ENCODE measurements at regions not wholly inside any gene's neighbourhood (a gene's known extent, or its start where the extent isn't known, plus 50 kb on each side); places are given as distances from the start of the nearest gene placed in this dataset.

DNA sequence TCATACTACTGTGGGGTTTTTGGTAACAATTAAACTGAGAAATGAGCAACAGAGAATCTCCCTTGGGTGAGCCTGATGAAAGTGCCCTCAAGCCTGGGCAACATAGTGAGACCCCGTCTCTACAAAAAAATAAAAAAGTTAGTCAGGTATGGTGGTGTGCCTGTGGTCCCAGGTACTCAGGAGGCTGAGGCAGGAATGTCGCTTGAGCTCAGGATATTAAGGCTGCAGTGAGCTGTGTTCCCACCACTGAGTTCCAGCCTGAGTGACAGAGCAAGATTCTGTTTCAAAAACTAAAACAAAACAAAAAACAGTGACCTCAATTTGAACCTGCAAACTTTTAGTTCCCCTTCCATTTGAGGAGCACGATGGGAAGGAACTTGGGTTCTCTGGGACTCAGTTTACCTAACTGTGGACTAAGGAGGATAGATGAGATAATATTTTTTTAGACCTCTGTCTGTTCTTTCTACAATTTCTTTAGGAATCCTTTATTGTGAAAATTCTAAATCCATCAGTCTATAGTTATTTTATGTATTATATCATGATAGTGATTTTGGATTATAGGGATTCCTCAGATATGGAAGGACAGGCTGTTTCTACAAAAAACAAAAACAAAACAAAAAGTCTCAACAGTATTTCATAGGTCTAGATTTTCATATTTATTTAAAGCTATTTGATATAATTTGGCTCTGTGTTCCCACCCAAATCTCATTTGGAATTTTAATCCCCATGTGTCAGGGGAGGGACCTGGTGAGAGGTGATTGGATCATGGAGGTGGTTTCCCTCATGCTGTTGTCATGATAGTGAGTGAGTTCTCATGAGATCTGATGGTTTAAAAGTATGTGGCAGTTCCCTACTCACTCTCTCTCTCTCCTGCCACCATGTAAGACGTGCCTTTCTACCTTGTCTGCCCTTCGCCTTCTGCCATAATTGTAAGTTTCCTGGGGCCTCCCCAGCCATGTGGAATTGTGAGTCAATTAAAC, 178.6 kb downstream of the MYCN start:
- H3K9me3 Mint-ChIP-seq (ENCODE audit: insufficient read depth), result no peaks in the 10 kb centered on the region
- TF ChIP-seq, protein P1, sequence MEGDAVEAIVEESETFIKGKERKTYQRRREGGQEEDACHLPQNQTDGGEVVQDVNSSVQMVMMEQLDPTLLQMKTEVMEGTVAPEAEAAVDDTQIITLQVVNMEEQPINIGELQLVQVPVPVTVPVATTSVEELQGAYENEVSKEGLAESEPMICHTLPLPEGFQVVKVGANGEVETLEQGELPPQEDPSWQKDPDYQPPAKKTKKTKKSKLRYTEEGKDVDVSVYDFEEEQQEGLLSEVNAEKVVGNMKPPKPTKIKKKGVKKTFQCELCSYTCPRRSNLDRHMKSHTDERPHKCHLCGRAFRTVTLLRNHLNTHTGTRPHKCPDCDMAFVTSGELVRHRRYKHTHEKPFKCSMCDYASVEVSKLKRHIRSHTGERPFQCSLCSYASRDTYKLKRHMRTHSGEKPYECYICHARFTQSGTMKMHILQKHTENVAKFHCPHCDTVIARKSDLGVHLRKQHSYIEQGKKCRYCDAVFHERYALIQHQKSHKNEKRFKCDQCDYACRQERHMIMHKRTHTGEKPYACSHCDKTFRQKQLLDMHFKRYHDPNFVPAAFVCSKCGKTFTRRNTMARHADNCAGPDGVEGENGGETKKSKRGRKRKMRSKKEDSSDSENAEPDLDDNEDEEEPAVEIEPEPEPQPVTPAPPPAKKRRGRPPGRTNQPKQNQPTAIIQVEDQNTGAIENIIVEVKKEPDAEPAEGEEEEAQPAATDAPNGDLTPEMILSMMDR (IDR thresholded peaks at IDR 0.05), result no peak
- no peak for TF ChIP-seq EZH2 (IDR thresholded peaks at IDR 0.05; ENCODE audit: borderline replicate concordance, insufficient read depth, low read depth, low read length, poor library complexity, severe bottlenecking)
- H3K27me3 Mint-ChIP-seq, result no peaks in the 10 kb centered on the region
- no peaks in the 10 kb centered on the region for H3K4me1 ChIP-seq (ENCODE audit: control insufficient read depth in 2 of 2, insufficient read depth in 2 of 2, low read length in 2 of 2)
- intact Hi-C loops (cut with micrococcal nuclease), result no loop called here
- no peak overlapping the region for H3K27ac Mint-ChIP-seq
- ATAC-seq (ENCODE audit: low read depth) (no peak), DNase-seq (no peak)
- H3K4me1 Mint-ChIP-seq, result no peaks in the 10 kb centered on the region
- no peak overlapping the region for H3K9ac ChIP-seq (ENCODE audit: low read length)
- WGBS (ENCODE audit: insufficient coverage), result 100% methylated on average over 1 of the region's 5 CpGs
- H2AFZ ChIP-seq (ENCODE audit: insufficient read depth, low read depth, low read length, poor library complexity, severe bottlenecking), result no peak overlapping the region
- no peaks in the 10 kb centered on the region for H3K36me3 ChIP-seq (replicated peaks in 1 of 2; ENCODE audit: control extremely low read depth in 1 of 2, control insufficient read depth in 1 of 2, extremely low read depth in 1 of 2, insufficient read depth in 2 of 2, low read length in 1 of 2)
- no peak overlapping the region for H3K27ac ChIP-seq (ENCODE audit: low read length in 2 of 2)
- H3K79me2 ChIP-seq (ENCODE audit: control insufficient read depth, insufficient read depth, low read length), result no peaks in the 10 kb centered on the region
- no peaks in the 10 kb centered on the region for H3K9me3 ChIP-seq (ENCODE audit: control extremely low read depth in 1 of 3, control insufficient read depth in 2 of 3, insufficient read depth in 1 of 3, low read length in 2 of 3)
- H3K4me2 ChIP-seq (replicated peaks; ENCODE audit: low read depth, low read length, poor library complexity, severe bottlenecking), result no peak overlapping the region
- no peak overlapping the region for H3K4me3 Mint-ChIP-seq
- ChIA-PET POLR2A (no interaction called here), CTCF (no interaction called here)
- no peaks in the 10 kb centered on the region for H3K27me3 ChIP-seq (replicated peaks in 1 of 4; ENCODE audit: control extremely low read depth in 1 of 4, control insufficient read depth in 3 of 4, insufficient read depth in 4 of 4, low read length in 3 of 4)
- no peaks in the 10 kb centered on the region for H4K20me1 ChIP-seq (ENCODE audit: control insufficient read depth, insufficient read depth, low read length, poor library complexity, severe bottlenecking)
- H3K4me3 ChIP-seq (ENCODE audit: control extremely low read depth in 1 of 5, extremely low read depth in 1 of 5, insufficient read depth in 1 of 5, low read depth in 2 of 5, low read length in 4 of 5), result no peak overlapping the region

All from B cell (primary cell).